Stimulated activated CD4-positive, alpha-beta T cell treated with anti-CD3 and anti-CD28 coated beads, Interleukin-15, amount 100 ng/mL, for 1 hour (primary cell): ENCODE measurements at regions not wholly inside any gene's neighbourhood (a gene's known extent, or its start where the extent isn't known, plus 50 kb on each side); places are given as distances from the start of the nearest gene placed in this dataset.
A peak's percentile ranks its signal among the peaks of the same experiment; 100 is the strongest.
"Not testable (repeated sequence)": the region's sequence is repeated elsewhere in the genome, so short reads cannot be mapped to it uniquely, and the experiment has no call there.

ENCODE experiments used
- DNase-seq, 2 donors: peaks; one replicate each; pipeline ENCODE4 v3.0.0-alpha.2; 2020; ENCODE audit warnings: low read depth in 1 of 2, low spot score in 1 of 2

DNA sequence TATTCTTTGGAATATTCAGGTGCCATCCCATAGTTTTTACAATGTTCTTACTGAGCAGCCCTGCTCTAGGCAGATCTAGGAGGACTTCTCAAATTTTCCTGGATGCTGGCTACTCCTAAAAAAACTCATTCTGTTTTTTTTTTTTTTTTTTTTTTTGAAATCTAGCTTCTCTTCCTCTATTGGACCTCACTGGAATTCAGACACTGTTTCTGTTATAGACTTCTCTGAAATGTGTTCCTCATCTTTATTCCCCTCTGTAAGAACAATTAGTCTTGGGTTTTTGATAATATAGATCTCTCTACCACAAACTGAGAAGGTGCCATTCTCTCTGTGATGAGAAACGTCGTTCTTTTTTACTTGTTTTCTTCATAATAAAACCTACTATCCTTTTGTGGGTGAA, 115.3 kb upstream of the CCND2 start:
- DNase-seq = no peak

GRCh38 chr12:4157122-4157521, 116.4 kb upstream of the CCND2 start:
- DNase-seq = no peak

DNA sequence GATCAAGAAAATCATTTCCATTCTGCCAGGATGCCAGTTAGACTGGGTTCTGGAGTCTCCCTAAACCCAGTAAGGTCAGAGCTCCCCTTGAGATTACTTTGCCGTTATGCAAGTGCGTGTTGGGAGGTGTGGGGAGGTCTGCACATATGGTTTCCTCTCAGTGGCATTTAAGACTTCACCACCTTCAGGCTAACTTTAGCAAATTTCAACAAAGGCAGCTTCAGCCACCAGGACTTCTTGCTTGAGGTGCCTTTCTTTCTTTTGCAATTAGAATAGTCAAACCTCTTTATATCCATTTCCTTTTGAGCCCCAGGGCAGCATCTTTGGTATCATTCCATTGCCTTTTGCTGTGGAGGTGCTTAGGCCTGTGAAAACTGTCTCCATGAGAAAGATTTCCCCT, 117.2 kb upstream of the CCND2 start:
- DNase-seq = no peak

- DNase-seq = no peak
These were observed 118.8 kb upstream of the CCND2 start for GRCh38 chr12:4154672-4155225.

DNA sequence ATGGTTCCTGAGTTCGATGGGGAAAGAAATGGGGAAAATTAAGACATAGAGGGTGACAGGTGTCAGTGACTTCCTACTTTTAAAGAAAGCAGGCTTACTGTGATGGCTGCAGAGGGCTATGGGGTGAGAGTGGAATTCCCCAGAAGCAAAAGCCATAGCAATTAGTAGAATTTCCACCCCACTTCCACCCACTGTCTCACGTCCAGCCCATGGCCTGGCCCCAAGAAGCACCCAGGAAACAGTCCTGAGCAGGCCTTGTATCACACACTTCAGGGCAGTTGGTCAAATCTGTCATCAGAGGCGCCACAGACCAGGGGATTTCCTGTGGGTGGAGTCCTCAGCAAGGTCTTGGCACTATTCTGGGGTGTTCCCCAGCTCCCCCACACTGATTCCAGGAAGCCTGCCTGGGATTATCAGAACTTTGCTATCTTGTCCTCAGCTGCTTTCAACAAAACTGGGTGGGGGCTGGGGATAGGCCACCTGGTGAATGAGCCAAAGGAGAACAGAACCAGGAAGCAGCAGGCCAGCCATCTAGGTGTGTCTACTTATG, 120.1 kb upstream of the CCND2 start:
- peak; percentile 34 to 40 for DNase-seq

DNA sequence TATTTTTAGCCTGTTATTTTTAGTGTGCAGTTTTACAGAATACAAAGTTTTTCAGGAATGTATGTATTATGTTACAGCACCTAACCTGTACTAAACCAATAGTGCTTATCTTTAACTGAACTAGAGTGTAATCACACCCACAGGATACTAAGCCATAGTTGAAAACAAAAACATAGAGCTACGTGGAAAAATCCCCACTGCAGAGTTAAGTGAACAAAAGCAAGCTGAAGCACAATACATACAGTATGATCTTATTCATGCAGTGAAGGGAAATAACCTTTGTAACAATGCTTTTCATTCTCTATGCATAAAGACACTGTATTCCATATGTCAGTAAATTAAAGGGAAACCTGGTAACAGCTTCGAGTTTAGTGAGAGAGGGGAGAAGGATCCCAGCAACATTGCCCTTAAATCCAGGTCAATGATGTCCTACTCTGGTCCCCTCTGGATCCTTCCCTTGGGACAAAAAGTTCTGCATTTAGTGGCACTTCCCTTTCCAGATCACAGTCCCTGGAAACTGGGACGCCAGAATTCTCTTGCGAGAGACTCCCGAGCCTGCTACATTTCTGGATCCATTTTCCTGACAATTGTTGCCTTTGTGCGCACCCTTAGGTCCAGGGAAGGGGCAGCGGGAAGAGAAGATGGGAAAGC, 121.3 kb upstream of the CCND2 start:
- DNase-seq = no peak

DNA sequence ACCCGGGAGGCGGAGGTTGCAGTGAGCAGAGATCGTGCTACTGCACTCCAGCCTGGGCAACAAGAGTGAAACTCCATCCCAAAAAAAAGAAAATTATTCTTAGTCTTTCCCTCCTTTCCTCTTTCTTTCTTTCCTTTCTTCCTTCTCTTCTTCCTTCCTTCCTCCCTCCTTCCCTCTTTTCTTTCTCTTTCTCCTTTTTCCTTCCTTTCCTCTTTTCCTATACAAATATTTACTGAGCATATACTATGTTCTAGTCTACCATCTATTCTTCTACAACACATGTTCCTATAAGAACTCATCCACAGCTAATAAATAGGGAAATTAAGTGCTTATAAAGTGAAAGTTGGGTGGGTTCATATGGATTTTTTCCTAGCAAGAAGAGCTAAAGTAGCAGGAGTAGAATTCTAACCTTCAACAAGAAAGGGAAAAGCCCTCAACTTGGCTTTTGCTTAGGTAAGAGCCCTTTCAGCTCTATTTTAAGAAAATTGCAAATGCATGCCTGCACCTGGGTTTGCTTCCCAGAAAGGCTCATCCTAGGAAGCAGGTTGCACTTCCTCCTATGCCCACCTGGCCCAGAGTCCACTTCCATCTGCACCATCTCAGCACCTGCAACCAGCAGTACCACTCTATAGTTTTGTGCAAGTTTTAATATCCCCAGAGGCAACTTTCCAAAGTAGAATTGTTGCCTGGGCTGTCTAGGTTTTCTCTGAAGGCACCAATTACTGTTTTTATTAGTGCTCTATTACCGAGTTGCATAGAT, 122.0 kb upstream of the CCND2 start:
- DNase-seq = no peak

DNA sequence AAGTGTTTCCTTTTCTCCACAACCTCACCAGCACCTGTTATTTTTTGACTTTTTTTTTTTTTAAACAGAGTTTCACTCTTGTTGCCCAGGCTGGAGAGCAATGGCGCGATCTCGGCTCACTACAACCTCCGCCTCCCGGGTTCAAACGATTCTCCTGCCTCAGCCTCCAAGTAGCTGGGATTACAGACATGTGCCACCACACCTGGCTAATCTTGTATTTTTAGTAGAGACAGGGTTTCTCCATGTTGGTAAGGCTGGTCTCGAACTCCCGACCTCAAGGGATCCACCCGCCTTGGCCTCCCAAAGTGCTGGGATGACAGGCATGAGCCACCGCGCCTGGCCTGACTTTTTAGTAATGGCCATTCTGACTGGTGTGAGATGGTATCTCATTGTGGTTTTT, 123.2 kb upstream of the CCND2 start:
- DNase-seq = not testable (repeated sequence)

DNA sequence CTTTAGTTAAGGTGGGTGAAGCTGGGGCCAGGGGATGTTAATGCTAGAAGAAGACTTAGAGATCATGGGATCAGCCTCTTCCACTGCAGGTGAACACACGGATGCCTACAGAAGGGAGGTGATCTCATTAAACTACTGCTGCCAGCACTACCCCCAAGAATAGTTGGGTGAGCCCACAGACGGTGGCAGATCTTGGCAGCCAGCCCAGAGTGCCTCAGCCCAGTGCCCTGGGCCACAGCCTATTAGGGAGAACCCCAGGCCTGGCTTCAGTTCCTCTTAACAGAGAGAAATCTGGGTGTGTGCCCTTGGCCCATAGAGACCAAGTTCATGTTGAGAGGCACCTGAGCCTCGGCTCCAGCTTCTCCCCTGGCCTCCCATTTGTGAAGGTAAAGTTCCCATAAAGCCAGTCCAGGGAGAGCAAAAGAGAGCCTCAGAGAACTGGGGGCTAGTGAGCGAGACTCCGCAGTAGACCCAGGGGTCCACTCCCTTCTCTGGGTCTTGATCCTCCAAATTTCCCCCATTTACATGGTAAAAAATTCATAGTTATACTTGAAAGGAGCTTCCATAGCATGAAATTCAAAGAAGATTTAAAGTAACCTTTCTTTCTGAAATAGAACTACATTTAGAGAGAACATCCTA, 125.0 kb upstream of the CCND2 start:
- DNase-seq = peak in 1 of 2 donors; percentile 24

DNA sequence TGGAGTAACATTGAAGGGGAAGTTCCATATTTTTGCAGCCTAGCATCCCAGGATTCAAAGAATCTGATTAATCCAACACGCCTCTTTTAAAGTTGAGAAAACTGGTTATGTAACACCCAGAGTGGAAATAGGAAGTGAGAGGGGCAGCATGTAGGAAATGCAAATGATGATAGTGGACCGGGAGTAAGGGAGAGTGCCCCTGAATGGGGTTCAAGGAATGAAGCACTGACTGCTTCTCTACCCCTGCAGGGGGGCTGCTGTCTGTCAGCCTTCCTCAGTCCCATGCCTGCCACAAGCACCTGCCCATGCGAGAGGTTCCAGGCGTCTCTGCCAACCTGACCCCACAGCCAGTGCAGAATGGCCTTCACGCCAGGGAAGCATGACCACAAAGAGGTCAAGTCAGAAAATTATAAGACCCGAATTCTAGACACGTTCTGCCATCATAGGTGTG, 126.5 kb upstream of the CCND2 start:
- DNase-seq = no peak

DNA sequence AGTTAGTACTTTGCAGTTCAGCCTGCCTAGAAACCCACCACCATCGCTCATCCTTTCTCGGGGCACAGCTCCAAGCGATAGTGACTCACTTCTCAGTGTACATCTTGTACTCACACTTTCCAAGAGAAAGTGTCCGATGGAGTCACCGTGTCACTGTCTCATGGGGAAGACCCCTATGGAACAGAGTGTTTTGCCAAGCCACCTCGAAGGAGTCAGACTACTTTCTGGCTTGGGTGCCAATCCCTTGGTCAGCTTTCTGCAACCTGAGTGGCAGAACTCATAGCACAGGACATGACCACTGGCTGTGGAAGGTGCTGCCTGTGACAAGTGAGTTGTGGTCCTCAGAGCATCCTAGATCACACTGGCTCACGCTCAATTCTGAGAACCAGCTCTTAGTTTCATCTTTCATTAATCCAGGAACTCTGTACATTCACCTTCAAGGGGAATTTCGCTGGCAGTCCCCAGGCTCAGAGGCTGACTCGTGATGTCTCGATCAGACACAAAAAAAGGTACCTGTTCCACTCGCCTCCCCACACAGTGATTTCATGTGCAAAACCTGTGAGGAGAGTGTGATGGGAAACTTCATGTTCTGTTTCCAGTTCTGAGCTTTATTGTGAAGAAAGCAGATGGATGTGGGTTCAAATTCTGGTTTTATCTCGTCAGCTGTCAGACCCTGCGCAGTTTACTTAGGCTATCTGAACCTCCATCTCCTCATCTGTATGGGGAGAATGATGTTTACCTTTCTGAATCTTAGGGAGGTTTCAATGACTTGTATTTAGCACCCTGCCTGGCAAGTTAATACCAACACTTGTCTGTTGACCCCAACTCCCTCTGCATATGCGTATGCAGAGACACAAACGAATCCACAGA, 127.3 kb upstream of the CCND2 start:
- DNase-seq = peak in 1 of 2 donors; percentile 35

GRCh38 chr12:4144676-4145075, 128.9 kb upstream of the CCND2 start:
- DNase-seq = no peak

- DNase-seq = no peak
These were observed 129.7 kb upstream of the CCND2 start for GRCh38 chr12:4143896-4144295.

DNA sequence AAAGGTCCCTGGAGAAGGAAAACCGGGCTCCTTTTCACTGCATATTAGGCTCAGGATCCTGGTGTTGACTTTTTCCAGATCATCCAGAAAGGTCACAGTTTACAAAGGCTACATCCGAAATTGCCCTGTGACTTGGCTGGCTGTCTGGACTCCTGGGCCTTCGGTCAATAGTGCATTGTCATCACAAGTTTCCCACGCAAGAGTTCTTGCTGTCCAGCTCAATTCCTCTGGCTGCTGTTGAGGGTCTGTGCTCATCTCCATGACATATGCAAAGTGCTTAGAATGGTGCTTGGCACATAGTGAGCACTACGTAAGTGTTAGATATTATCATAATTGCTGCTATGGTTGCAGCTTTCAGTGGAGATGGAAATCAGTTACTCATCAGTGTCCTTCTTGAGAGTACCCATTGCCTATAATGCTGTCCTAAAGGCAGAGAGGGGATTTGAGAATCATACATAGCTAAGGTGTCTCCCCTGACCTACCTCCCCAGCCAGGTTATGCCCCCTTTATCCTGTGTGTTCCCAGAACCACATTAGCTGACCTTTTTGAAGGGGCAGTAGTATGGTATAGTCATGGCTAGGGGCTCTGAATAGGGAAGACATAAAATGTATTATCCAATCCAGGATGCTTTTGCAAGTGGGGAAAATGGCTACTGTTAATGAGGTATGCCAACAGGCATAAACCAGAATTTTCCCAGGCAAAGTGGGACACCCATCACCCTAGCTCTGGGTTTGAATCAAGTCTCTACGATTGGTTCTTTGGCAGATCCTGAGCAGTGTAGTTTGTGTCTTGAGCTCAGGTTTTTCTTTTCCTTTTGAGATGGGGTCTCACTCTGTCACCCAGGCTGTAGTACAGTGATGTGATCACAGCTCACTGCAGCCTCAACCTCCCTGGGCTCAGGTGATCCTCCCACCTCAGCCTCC, 132.0 kb upstream of the CCND2 start:
- DNase-seq = no peak

DNA sequence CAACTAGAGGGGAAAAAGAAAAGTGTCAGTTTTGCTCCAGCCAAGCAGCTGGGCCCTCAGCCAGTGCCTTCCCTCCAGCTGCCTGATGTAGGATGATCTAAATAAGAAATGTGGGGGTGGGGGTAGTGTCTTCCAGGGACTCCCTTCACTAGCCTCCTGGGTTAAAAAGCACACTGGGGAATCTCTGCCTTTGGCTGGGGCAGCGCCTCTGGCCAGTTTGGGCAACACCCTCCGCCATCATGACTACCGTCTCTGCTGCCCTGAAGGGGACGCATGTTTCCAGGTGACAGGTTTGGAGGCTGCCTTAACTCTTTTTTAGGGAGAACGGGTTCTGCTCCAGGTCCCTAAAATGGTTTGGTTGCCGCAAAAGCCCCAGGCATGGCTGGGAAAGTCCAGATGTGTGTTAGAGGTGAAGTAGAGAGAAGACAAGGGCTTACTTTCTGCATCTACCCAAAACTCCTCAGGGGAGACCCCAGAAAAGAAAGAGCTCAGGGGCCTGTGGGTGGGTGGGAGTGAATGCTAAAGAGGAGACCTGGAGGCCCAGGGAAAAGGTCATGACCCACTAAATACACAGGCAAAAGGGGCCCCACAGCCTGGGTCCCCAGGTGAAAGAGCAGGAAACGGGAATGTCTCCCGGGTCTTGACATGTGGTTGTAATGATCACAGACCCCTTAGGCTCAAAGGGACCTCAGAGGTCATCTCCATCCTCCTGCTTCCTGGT, 132.8 kb upstream of the CCND2 start:
- no peak for DNase-seq

DNA sequence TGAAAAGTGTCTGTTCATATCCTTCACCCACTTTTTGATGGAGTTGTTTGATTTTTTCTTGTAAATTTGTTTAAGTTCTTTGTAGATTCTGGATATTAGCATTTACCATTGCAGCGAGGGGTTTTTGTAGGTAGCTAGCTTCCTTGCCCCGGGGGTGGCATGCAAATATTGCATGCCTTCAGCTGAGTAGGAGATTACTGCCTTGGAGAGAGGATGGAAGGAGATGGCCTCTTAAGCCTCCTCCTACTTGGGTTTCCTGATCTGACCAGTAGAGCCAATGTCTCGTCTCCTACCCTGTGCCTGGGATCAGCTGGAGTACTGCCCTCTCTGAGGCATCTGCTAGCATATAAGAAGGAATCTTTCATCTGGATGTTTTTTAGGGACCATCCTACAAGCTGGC, 134.4 kb upstream of the CCND2 start:
- DNase-seq = no peak

DNA sequence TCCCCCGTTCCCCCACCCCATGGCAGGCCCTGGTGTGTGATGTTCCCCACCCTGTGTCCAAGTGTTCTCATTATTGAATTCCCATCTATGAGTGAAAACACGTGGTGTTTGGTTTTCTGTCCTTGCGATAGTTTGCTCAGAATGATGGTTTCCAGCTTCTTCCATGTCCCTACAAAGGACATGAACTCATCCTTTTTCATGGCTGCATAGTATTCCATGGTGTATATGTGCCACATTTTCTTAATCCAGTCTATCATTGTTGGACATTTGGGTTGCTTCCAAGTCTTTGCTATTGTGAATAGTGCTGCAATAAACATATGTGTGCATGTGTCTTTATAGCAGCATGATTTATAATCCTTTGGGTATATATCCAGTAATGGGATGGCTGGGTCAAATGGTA, 135.0 kb upstream of the CCND2 start:
- not testable (repeated sequence) for DNase-seq

DNA sequence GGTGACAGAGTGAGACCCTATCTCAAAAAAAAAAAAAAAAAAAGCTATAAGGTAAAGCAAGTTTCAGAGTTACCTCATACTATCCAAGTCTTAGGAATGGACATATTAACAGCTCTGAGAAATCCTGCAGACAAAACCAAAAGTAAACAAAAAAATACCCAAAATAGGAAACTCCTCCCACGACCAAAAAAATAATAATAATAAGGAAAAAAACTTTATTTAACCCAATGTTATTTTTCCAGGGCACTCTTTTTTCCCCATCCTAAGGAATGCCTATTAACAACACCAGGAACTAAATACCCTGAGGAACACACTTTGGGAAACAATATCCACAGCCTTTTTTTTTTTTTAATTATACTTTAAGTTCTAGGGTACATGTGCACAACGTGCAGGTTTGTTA, 135.5 kb upstream of the CCND2 start:
- no peak for DNase-seq

GRCh38 chr12:4137441-4137840, 136.1 kb upstream of the CCND2 start:
- DNase-seq = no peak
